ENCODE measurements at regions not wholly inside any gene's neighbourhood (a gene's known extent, or its start where the extent isn't known, plus 50 kb on each side); places are given as distances from the start of the nearest gene placed in this dataset.

DNA sequence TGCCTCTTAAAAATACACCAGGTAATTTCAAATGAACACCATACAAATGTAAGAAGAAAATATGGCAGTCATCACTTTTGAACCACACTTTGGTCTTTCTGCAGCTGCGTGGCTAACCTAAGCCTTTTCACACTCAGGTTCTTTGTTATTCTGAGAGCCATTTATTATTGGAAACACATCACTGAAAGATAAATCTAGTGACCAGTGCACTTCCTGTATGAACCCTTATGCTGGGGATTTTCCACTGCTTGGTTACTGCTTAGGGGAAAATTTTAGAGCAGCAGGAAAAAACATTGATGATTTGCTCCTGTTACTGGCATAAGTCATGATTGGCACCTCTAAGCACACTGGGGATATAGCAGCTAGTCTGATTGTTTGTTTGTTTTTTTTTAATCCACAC, 58.6 kb upstream of the RANBP3L start:
- no TSS peak for BruUV-seq (replicated peaks)
- CTCF ChIA-PET: no interaction called here
- H3K27me3 Mint-ChIP-seq (ENCODE audit: unreplicated experiment): no peaks in the 10 kb centered on the region

GRCh38 chr5:36363101-36363500, 61.4 kb upstream of the RANBP3L start:
- Mint-ChIP-seq H3K9me3 (ENCODE audit: low read depth, unreplicated experiment) (no peaks in the 10 kb centered on the region), H3K36me3 (ENCODE audit: insufficient read depth, unreplicated experiment) (no peaks in the 10 kb centered on the region), H3K27me3 (ENCODE audit: unreplicated experiment) (peaks cover 9% of the 10 kb centered on the region), H3K27ac (ENCODE audit: unreplicated experiment) (no peak overlapping the region), H3K4me1 (ENCODE audit: low read depth, unreplicated experiment) (no peaks in the 10 kb centered on the region), H3K4me3 (ENCODE audit: low read depth, unreplicated experiment) (no peak overlapping the region)
- TF ChIP-seq CTCF (IDR thresholded peaks at IDR 0.05; ENCODE audit: unreplicated experiment): no peak
- no TSS peak for BruUV-seq (replicated peaks)
- intact Hi-C loops (cut with micrococcal nuclease; ENCODE audit: unreplicated experiment): no loop called here
- DNase-seq: no peak
- CTCF ChIA-PET: no interaction called here

More for the DNA sequence above, 58.6 kb upstream of the RANBP3L start:
- no peak for TF ChIP-seq CTCF (IDR thresholded peaks at IDR 0.05; ENCODE audit: unreplicated experiment)
- no peak for DNase-seq
- Mint-ChIP-seq H3K4me1 (ENCODE audit: low read depth, unreplicated experiment) (no peaks in the 10 kb centered on the region), H3K9me3 (ENCODE audit: low read depth, unreplicated experiment) (no peaks in the 10 kb centered on the region), H3K36me3 (ENCODE audit: insufficient read depth, unreplicated experiment) (no peaks in the 10 kb centered on the region), H3K4me3 (ENCODE audit: low read depth, unreplicated experiment) (no peak overlapping the region), H3K27ac (ENCODE audit: unreplicated experiment) (no peak overlapping the region)
- intact Hi-C loops (cut with micrococcal nuclease; ENCODE audit: unreplicated experiment): no loop called here

DNA sequence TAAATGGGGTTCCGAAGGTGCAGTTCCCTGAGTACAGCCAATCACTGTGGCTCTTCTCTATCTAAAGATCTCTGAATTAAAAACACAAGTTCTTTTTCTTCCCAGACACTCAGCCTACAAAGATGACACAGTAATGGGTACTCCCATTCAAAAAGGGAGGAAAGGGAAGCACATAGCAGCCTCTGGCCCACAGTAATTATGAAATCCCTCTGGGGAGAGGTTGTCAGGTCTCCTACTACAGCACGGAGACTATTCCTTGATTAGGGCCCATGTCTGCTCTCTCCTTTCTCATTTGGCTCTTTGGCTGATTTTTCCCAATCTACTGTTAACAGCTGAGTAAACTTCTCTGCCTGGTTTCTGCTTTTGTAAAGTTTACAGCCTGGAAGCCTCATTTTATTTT, 62.0 kb upstream of the RANBP3L start:
- no peak overlapping the region for H3K27ac Mint-ChIP-seq (ENCODE audit: unreplicated experiment)
- TF ChIP-seq CTCF (IDR thresholded peaks at IDR 0.05; ENCODE audit: unreplicated experiment): no peak
- no peaks in the 10 kb centered on the region for H3K4me1 Mint-ChIP-seq (ENCODE audit: low read depth, unreplicated experiment)
- DNase-seq: no peak
- H3K4me3 Mint-ChIP-seq (ENCODE audit: low read depth, unreplicated experiment): no peak overlapping the region
- CTCF ChIA-PET: no interaction called here
- intact Hi-C loops (cut with micrococcal nuclease; ENCODE audit: unreplicated experiment): no loop called here
- H3K36me3 Mint-ChIP-seq (ENCODE audit: insufficient read depth, unreplicated experiment): no peaks in the 10 kb centered on the region
- no peaks in the 10 kb centered on the region for H3K9me3 Mint-ChIP-seq (ENCODE audit: low read depth, unreplicated experiment)
- H3K27me3 Mint-ChIP-seq (ENCODE audit: unreplicated experiment): peaks cover 16% of the 10 kb centered on the region
- BruUV-seq (replicated peaks): no TSS peak

DNA sequence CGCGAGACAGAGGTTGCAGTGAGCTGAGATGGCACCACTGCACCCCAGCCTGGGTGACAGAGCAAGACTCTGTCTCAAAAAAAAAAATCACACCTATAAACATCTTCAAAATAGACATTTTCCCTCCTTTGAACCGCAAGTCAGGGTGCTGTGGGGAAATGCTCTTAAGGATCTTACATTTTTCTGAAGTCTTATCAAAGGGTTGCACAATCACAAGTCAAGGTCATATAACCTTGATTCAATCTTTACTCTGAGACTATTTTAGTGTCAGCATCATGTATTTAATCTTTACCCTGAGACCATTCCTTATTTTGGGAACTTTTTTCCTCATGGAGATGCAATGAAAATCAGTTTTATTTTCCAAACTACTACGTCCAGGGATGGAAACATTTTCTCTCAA, 62.8 kb upstream of the RANBP3L start:
- H3K27me3 Mint-ChIP-seq (ENCODE audit: unreplicated experiment): peaks cover 22% of the 10 kb centered on the region

More for the DNA sequence above, 62.8 kb upstream of the RANBP3L start:
- DNase-seq: no peak
- no peaks in the 10 kb centered on the region for H3K4me1 Mint-ChIP-seq (ENCODE audit: low read depth, unreplicated experiment)
- H3K27ac Mint-ChIP-seq (ENCODE audit: unreplicated experiment): no peak overlapping the region
- H3K4me3 Mint-ChIP-seq (ENCODE audit: low read depth, unreplicated experiment): no peak overlapping the region
- intact Hi-C loops (cut with micrococcal nuclease; ENCODE audit: unreplicated experiment): no loop called here
- H3K36me3 Mint-ChIP-seq (ENCODE audit: insufficient read depth, unreplicated experiment): no peaks in the 10 kb centered on the region
- no TSS peak for BruUV-seq (replicated peaks)
- no peaks in the 10 kb centered on the region for H3K9me3 Mint-ChIP-seq (ENCODE audit: low read depth, unreplicated experiment)
- no peak for TF ChIP-seq CTCF (IDR thresholded peaks at IDR 0.05; ENCODE audit: unreplicated experiment)
- CTCF ChIA-PET: no interaction called here
